ENCODE measurements at regions not wholly inside any gene's neighbourhood (a gene's known extent, or its start where the extent isn't known, plus 50 kb on each side); places are given as distances from the start of the nearest gene placed in this dataset.

DNA sequence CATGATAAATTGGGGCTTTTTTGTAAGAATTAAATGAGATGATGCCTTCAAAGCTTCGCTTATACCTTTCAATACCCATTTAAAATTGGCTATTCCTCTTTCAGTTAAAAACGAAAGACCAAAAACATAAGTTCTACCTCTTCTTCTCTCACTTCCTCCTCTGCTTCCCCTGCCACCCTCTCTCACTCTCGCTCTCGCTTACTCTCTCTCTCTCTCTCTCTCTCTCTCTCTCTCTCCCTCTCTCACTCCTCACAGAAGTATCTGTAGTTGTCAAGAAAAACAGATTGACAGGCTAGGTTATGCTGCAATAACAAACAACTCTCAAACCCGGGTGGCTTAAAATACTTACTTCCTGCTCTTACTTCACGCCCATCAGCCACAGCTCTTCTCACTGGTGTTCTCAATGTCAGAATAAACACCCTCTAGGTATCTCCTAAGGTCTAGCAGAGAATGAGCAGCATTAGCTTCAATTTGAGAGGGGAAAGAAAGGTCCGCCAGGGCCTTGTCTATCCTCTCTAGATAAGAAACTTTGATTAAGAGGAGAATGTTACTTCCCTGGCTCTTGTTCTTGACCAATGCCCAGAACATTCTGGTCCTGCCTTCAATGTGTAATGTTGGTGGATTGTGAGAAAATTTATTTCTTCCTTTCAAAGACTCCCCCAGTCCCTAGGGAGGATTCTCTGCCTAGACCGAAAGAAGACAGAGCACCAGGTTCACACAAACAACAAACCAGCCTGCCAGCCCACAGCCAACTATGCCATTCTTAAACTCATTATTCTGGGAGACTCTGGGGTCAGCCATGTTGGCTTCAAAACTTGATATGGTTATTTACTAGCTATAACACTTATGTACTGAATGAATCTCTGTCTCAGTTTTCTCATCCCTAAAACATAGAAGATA lies 1028.7 kb downstream of the XPNPEP1 start:
- H3K23me2 ChIP-seq (ENCODE audit: low read depth, low read length) = no peaks in the 10 kb centered on the region
- CTCF ChIA-PET (ENCODE audit: partially characterized antibody) = interaction anchor here (1.6 kb wide), 1 partner anchor 9 kb away, joined by 3 read pairs; no protein-coding TSS in a partner anchor
- TF ChIP-seq HDAC6 (IDR thresholded peaks at IDR 0.05; ENCODE audit: low read depth, low read length) (no peak), GTF2F1 (IDR thresholded peaks at IDR 0.05; ENCODE audit: borderline replicate concordance, low read depth, low read length) (no peak), POLR2A (IDR thresholded peaks at IDR 0.05; ENCODE audit: control extremely low read depth in 1 of 2, low read depth in 2 of 2, low read length in 2 of 2) (no peak), SAP30 (IDR thresholded peaks at IDR 0.05; ENCODE audit: insufficient read depth, insufficient replicate concordance, low read length) (no peak), CBX8 (IDR thresholded peaks at IDR 0.05; ENCODE audit: borderline replicate concordance, low read depth, low read length) (no peak), RBBP5 (IDR thresholded peaks at IDR 0.05; ENCODE audit: borderline replicate concordance, low read depth, low read length) (no peak), TCF12 (IDR thresholded peaks at IDR 0.05; ENCODE audit: low read depth, low read length) (no peak), SIX5 (IDR thresholded peaks at IDR 0.05; ENCODE audit: low read depth, low read length) (no peak), SRF (IDR thresholded peaks at IDR 0.05; ENCODE audit: low read depth, low read length) (no peak), CREB1 (IDR thresholded peaks at IDR 0.05) (no peak)
- TF ChIP-seq, protein P1, sequence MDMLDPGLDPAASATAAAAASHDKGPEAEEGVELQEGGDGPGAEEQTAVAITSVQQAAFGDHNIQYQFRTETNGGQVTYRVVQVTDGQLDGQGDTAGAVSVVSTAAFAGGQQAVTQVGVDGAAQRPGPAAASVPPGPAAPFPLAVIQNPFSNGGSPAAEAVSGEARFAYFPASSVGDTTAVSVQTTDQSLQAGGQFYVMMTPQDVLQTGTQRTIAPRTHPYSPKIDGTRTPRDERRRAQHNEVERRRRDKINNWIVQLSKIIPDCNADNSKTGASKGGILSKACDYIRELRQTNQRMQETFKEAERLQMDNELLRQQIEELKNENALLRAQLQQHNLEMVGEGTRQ (IDR thresholded peaks at IDR 0.05; ENCODE audit: low read length) = no peak
- TF ChIP-seq, protein P2, sequence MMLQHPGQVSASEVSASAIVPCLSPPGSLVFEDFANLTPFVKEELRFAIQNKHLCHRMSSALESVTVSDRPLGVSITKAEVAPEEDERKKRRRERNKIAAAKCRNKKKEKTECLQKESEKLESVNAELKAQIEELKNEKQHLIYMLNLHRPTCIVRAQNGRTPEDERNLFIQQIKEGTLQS (IDR thresholded peaks at IDR 0.05; ENCODE audit: insufficient read depth, low read depth, low read length) = no peak

More for the DNA sequence above, 1028.7 kb downstream of the XPNPEP1 start:
- H3K4me2 ChIP-seq (ENCODE audit: insufficient read depth in 1 of 2, low read depth in 2 of 2, low read length in 2 of 2) = no peak overlapping the region
- H3K18ac ChIP-seq (ENCODE audit: extremely low read depth, low read length) = no peak overlapping the region
- H2BK15ac ChIP-seq (ENCODE audit: low read length) = no peak overlapping the region
- no peak overlapping the region for H3K23ac ChIP-seq (ENCODE audit: insufficient read length)
- H3K79me2 ChIP-seq (ENCODE audit: control insufficient read depth in 1 of 2, insufficient read depth in 2 of 2, low read length in 2 of 2) = no peaks in the 10 kb centered on the region
- no peak overlapping the region for H4K91ac ChIP-seq (replicated peaks; ENCODE audit: insufficient read length, low read length)
- no peak overlapping the region for H4K8ac ChIP-seq (ENCODE audit: extremely low read depth, insufficient read depth, low read length)
- no peak overlapping the region for H2BK12ac ChIP-seq (ENCODE audit: low read depth, low read length)
- H3K9ac ChIP-seq (replicated peaks in 1 of 4; ENCODE audit: extremely low read depth in 1 of 4, low read depth in 3 of 4, low read length in 3 of 4) = no peak overlapping the region
- no peak overlapping the region for H3K4ac ChIP-seq (replicated peaks; ENCODE audit: insufficient read length, low read depth, low read length)
- POLR2A ChIA-PET (ENCODE audit: partially characterized antibody) = no interaction called here
- no peak overlapping the region for H2BK20ac ChIP-seq (ENCODE audit: low read length)
- DNase-seq (ENCODE audit: low read depth in 1 of 2, low spot score in 2 of 2) (no peak), FAIRE-seq (no peak)
- no peak overlapping the region for H2BK120ac ChIP-seq (replicated peaks; ENCODE audit: low read depth, low read length)
- H3K56ac ChIP-seq (replicated peaks; ENCODE audit: insufficient read length, low read depth, low read length) = no peak overlapping the region
- no peak overlapping the region for H3K14ac ChIP-seq (ENCODE audit: insufficient read length)
- no peak overlapping the region for H2AFZ ChIP-seq (ENCODE audit: low read length)
- no peaks in the 10 kb centered on the region for H3K79me1 ChIP-seq (ENCODE audit: low read depth, low read length)
- H4K20me1 ChIP-seq (replicated peaks in 1 of 2; ENCODE audit: control insufficient read depth in 1 of 2, insufficient read depth in 2 of 2, low read length in 2 of 2) = no peaks in the 10 kb centered on the region
- H2BK5ac ChIP-seq (ENCODE audit: low read depth, low read length) = no peak overlapping the region
- no peaks in the 10 kb centered on the region for H3K4me1 ChIP-seq (replicated peaks in 1 of 4; ENCODE audit: control insufficient read depth in 3 of 4, insufficient read depth in 4 of 4, low read length in 3 of 4)
- H2AK5ac ChIP-seq (ENCODE audit: low read depth, low read length) = no peak overlapping the region
- no peak overlapping the region for H4K5ac ChIP-seq (ENCODE audit: insufficient read length, low read depth, low read length)
- no peak overlapping the region for H3K4me3 ChIP-seq (ENCODE audit: extremely low read depth in 1 of 4, insufficient read depth in 2 of 4, low read depth in 3 of 4, low read length in 4 of 4)
- no peaks in the 10 kb centered on the region for H3K9me3 ChIP-seq (ENCODE audit: insufficient read depth in 2 of 2, low read depth in 1 of 2, low read length in 1 of 2)
- H3K27me3 ChIP-seq (replicated peaks in 1 of 4; ENCODE audit: control insufficient read depth in 3 of 4, extremely low read depth in 1 of 4, insufficient read depth in 3 of 4, low read length in 3 of 4) = no peaks in the 10 kb centered on the region
- no peaks in the 10 kb centered on the region for H3K36me3 ChIP-seq (ENCODE audit: control insufficient read depth in 2 of 4, insufficient read depth in 4 of 4, low read length in 3 of 4)
- 94% methylated on average over 8 of the region's 8 CpGs; no CpG with 5 or more reads in 1 of the 2 experiments for WGBS, 2 experiments (ENCODE audit: extremely low coverage in 1 of 2, insufficient coverage in 1 of 2, insufficient read length in 1 of 2, insufficient replicate concordance in 2 of 2, low coverage in 1 of 2, low lambda C conversion rate in 2 of 2, missing lambda C conversion rate in 1 of 2)
- no peak overlapping the region for H3K27ac ChIP-seq (ENCODE audit: low read depth, low read length)
